MM.1S (cell line): ENCODE measurements at regions not wholly inside any gene's neighbourhood (a gene's known extent, or its start where the extent isn't known, plus 50 kb on each side); places are given as distances from the start of the nearest gene placed in this dataset.

ENCODE experiments used
- DNase-seq: peaks from one replicate; pipeline ENCODE4 v3.0.0-alpha.2; 2015
- H2AFZ ChIP-seq: fragments of 300-600 bp; sonication (generic); 2 replicates; pipeline ENCODE4 v1.6.0; 2016; ENCODE audit warnings: antibody characterized with exemption, low read length
- H3F3A ChIP-seq: fragments of 300-600 bp; sonication (generic); 2 replicates; pipeline ENCODE4 v1.6.1; 2016; ENCODE audit warnings: mild to moderate bottlenecking, antibody characterized with exemption, low read length, moderate library complexity, mixed read lengths; ENCODE audit not compliant: insufficient read depth
- H3K27ac ChIP-seq: fragments of 300-600 bp; sonication (generic); 2 replicates; pipeline ENCODE4 v1.5.1; 2016; ENCODE audit warnings: mild to moderate bottlenecking, low read length
- H3K27me3 ChIP-seq: fragments of 300-600 bp; sonication (generic); replicated peaks from 2 replicates; pipeline ENCODE4 v1.6.0; 2016; ENCODE audit warnings: low read length; ENCODE audit not compliant: insufficient read depth
- H3K36me3 ChIP-seq: fragments of 300-600 bp; sonication (generic); replicated peaks from 2 replicates; pipeline ENCODE4 v1.6.1; 2016; ENCODE audit warnings: mild to moderate bottlenecking, low read length, mixed read lengths; ENCODE audit not compliant: insufficient read depth
- H3K4me1 ChIP-seq: fragments of 300-600 bp; sonication (generic); 2 replicates; pipeline ENCODE4 v1.6.1; 2016; ENCODE audit warnings: low read length, mixed read lengths
- H3K4me2 ChIP-seq: fragments of 300-600 bp; sonication (generic); 2 replicates; pipeline ENCODE4 v1.6.0; 2016; ENCODE audit warnings: low read depth, low read length
- H3K4me3 ChIP-seq: fragments of 300-600 bp; sonication (generic); 2 replicates; pipeline ENCODE4 v1.5.1; 2016; ENCODE audit warnings: low read length, mixed read lengths
- H3K79me2 ChIP-seq: fragments of 300-600 bp; sonication (generic); 2 replicates; pipeline ENCODE4 v1.6.1; 2016; ENCODE audit warnings: mixed run types, low read length, mixed read lengths
- H3K9ac ChIP-seq: fragments of 300-600 bp; sonication (generic); 2 replicates; pipeline ENCODE4 v1.6.1; 2016; ENCODE audit warnings: low read length, mixed read lengths
- H3K9me2 ChIP-seq: fragments of 300-600 bp; sonication (generic); replicated peaks from 2 replicates; pipeline ENCODE4 v1.6.1; 2016; ENCODE audit warnings: mild to moderate bottlenecking, low read length, mixed read lengths; ENCODE audit not compliant: insufficient read depth
- H3K9me3 ChIP-seq: fragments of 300-600 bp; sonication (generic); replicated peaks from 2 replicates; pipeline ENCODE4 v1.6.1; 2016; ENCODE audit warnings: mild to moderate bottlenecking, low read length, mixed read lengths; ENCODE audit not compliant: insufficient read depth
- H4K20me1 ChIP-seq: fragments of 300-600 bp; sonication (generic); 2 replicates; pipeline ENCODE4 v1.6.1; 2016; ENCODE audit warnings: mild to moderate bottlenecking, low read length, moderate library complexity, mixed read lengths; ENCODE audit not compliant: insufficient read depth
- EZH2 ChIP-seq: fragments of 300-600 bp; sonication (generic); optimal IDR thresholded peaks from 2 replicates; pipeline ENCODE3; 2017; ENCODE audit warnings: low read depth, mild to moderate bottlenecking, antibody characterized with exemption, low read length, mixed read lengths
- EZH2phosphoT487 ChIP-seq: fragments of 300-600 bp; sonication (generic); IDR thresholded peaks from 2 replicates; pipeline ENCODE4 v1.6.1; 2018; ENCODE audit warnings: antibody characterized with exemption, low read length
- TF ChIP-seq, protein P1 (sequence below): fragments of 300-600 bp; sonication (generic); IDR thresholded peaks from 2 replicates; pipeline ENCODE4 v1.5.1; 2016; ENCODE audit warnings: antibody characterized with exemption, low read length, mixed read lengths

DNA sequence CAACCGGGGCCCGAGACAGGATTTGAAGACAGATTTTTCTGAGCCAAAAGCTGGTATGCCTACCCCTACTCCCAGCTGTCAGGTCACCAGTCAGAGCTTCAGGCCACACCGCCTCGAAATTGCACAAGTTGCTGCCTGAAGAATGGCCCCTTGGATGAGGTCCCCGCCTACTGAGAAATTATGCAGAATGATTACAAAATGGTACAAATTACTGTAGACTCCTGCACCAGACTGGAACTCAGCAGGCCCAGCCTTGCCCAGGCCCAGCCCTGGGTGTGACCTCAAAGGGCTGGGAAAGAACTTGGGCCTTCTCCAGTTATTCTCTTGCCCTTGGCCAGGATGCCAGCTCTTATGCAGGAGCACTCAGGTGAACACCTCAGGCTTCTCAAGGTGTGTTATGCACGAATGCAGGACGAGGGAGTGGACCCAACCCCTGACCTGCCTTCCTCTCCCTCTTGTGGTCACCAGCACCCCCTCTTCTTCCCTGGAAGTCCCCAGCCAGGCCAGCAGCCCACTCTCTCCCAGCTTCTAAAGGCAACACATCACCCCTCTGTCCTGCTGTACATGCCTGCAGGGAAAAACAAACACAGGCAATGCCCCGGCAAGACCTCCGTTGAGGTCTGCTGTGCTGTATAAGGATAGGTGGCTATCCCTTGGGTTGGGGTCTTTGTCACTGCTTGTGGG is 88.7 kb upstream of the NAA20 start:
- Histone ChIP-seq H3K4me2 (no peak overlapping the region), H3K36me3 (no peaks in the 10 kb centered on the region), H3K79me2 (no peaks in the 10 kb centered on the region), H3K9ac (no peak overlapping the region), H3F3A (no peaks in the 10 kb centered on the region), H3K9me2 (no peaks in the 10 kb centered on the region), H3K9me3 (no peaks in the 10 kb centered on the region), H3K4me3 (no peak overlapping the region), H2AFZ (no peak overlapping the region), H4K20me1 (no peaks in the 10 kb centered on the region), H3K27me3 (peaks cover 8% of the 10 kb centered on the region), H3K27ac (no peak overlapping the region), H3K4me1 (no peaks in the 10 kb centered on the region)
- TF ChIP-seq EZH2phosphoT487 (no peak), EZH2 (no peak)
- TF ChIP-seq, protein P1, sequence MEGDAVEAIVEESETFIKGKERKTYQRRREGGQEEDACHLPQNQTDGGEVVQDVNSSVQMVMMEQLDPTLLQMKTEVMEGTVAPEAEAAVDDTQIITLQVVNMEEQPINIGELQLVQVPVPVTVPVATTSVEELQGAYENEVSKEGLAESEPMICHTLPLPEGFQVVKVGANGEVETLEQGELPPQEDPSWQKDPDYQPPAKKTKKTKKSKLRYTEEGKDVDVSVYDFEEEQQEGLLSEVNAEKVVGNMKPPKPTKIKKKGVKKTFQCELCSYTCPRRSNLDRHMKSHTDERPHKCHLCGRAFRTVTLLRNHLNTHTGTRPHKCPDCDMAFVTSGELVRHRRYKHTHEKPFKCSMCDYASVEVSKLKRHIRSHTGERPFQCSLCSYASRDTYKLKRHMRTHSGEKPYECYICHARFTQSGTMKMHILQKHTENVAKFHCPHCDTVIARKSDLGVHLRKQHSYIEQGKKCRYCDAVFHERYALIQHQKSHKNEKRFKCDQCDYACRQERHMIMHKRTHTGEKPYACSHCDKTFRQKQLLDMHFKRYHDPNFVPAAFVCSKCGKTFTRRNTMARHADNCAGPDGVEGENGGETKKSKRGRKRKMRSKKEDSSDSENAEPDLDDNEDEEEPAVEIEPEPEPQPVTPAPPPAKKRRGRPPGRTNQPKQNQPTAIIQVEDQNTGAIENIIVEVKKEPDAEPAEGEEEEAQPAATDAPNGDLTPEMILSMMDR: no peak
- DNase-seq: no peak

DNA sequence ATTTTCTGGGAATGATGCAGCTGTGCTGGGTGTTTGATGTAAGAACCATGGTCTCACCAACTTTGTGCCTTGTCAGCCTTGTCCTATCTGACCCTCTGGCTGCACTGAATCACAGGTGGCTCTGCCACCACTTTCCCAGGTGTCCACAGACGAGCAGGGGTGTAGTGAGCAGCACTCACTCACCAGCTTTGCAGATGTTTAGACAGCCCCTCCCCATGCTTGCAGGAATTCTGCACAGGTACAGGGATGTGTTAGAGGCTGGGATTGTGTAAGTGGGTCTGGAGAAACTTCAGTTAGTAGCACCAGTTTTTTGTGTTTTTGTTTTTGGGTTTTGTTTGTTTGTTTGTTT is 88.2 kb upstream of the NAA20 start:
- no peak overlapping the region for H3K4me3 ChIP-seq
- no peak overlapping the region for H2AFZ ChIP-seq
- DNase-seq: no peak
- H3K27ac ChIP-seq: no peak overlapping the region
- no peaks in the 10 kb centered on the region for H3K79me2 ChIP-seq
- H3K9me2 ChIP-seq: no peaks in the 10 kb centered on the region
- H3F3A ChIP-seq: no peaks in the 10 kb centered on the region
- no peak overlapping the region for H3K4me2 ChIP-seq
- no peaks in the 10 kb centered on the region for H3K9me3 ChIP-seq
- H3K4me1 ChIP-seq: no peaks in the 10 kb centered on the region
- peaks cover 9% of the 10 kb centered on the region for H3K27me3 ChIP-seq
- H3K36me3 ChIP-seq: no peaks in the 10 kb centered on the region
- no peak overlapping the region for H3K9ac ChIP-seq
- TF ChIP-seq EZH2: no peak
- TF ChIP-seq EZH2phosphoT487: no peak
- no peaks in the 10 kb centered on the region for H4K20me1 ChIP-seq

DNA sequence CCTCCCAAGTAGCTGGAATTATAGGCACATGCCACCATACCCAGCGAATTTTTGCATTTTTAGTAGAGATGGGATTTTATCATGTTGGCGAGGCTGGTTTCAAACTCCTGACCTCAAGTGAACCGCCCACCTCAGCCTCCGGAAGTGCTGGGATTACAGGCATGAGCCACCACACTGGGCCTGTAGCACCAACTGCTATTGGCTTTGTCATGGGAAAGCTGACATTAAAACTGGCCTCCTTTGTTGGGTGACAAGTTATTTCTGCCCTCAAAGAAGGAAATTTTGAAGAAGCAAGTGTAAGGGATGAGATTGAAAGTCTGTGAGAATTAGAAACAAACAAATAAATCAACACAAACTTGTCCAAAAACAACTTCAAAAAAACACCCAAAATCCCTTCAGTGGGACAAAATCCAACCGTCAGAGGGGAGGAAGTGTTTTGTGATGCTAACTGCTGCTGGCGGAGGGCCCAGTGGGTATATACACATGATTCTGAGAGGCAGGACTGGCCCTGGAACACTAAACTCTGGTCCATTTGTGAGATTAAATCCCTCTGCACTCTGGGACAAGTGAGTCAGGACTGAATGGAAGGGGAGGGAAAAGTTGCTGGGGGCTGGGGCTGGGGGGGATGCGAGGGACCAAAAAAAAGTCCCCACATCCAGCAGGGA is 87.5 kb upstream of the NAA20 start:
- no peaks in the 10 kb centered on the region for H3K9me3 ChIP-seq

More for the DNA sequence above, 87.5 kb upstream of the NAA20 start:
- Histone ChIP-seq H4K20me1 (no peaks in the 10 kb centered on the region), H3K27me3 (peaks cover 9% of the 10 kb centered on the region), H3K9ac (no peak overlapping the region), H3K27ac (no peak overlapping the region), H3K9me2 (no peaks in the 10 kb centered on the region), H3K36me3 (no peaks in the 10 kb centered on the region), H2AFZ (no peak overlapping the region), H3K4me3 (no peak overlapping the region), H3K79me2 (no peaks in the 10 kb centered on the region), H3K4me1 (no peaks in the 10 kb centered on the region), H3F3A (no peaks in the 10 kb centered on the region), H3K4me2 (no peak overlapping the region)
- DNase-seq: no peak
- no peak for TF ChIP-seq EZH2
- TF ChIP-seq, protein P1: no peak
- TF ChIP-seq EZH2phosphoT487: no peak
